Heart right ventricle (tissue), 16 donors: ENCODE measurements at regions not wholly inside any gene's neighbourhood (a gene's known extent, or its start where the extent isn't known, plus 50 kb on each side); places are given as distances from the start of the nearest gene placed in this dataset.

ENCODE experiments used
- ATAC-seq, 8 donors: fragments of 200-7000 bp; cut with Tn5 transposase; one replicate each; pipeline ENCODE4 v1.9.1; 2020; ENCODE audit warnings: mild to moderate bottlenecking in 8 of 8, moderate library complexity in 8 of 8, moderate number of reproducible peaks in 1 of 8
- DNase-seq, 2 donors: peaks; one replicate each; pipeline ENCODE4 v3.0.0-alpha.2; 2020
- H3K27ac ChIP-seq, 10 donors: fragments of 200-600 bp; sonication (generic) in 2 of 10; one replicate each; pipeline versions ENCODE4 v1.5.0 to v1.8.0; 2020 to 2022; ENCODE audit warnings: mild to moderate bottlenecking in 3 of 10
- H3K27me3 ChIP-seq, 7 donors: fragments of 200-600 bp; one replicate each; pipeline ENCODE4 v1.8.0; 2021 to 2022; ENCODE audit warnings: mild to moderate bottlenecking in 2 of 7
- H3K36me3 ChIP-seq, 9 donors: fragments of 200-600 bp; sonication (generic) in 1 of 9; one replicate each; pipeline versions ENCODE4 v1.5.0 to v1.8.0; 2020 to 2022; ENCODE audit warnings: mild to moderate bottlenecking in 2 of 9
- H3K4me1 ChIP-seq, 9 donors: fragments of 200-600 bp; sonication (generic) in 1 of 9; one replicate each; pipeline versions ENCODE4 v1.5.0 to v1.8.0; 2020 to 2022; ENCODE audit warnings: mild to moderate bottlenecking in 4 of 9
- H3K4me3 ChIP-seq, 10 donors: fragments of 200-600 bp; sonication (generic) in 2 of 10; one replicate each; pipeline versions ENCODE4 v1.5.0 to v1.8.0; 2020 to 2022; ENCODE audit warnings: mild to moderate bottlenecking in 7 of 10, moderate library complexity in 2 of 10
- H3K9me3 ChIP-seq, 11 donors: fragments of 200-600 bp in 10 of 11; sonication (generic) in 2 of 11; one replicate each; pipeline versions ENCODE4 v1.5.0 to v1.8.0; 2013 to 2022; ENCODE audit warnings: mild to moderate bottlenecking in 2 of 11, control low read depth in 1 of 11, moderate library complexity in 1 of 11
- WGBS, 2 donors: extraction: QIAGEN DNeasy Blood & Tissue Kit; methylation state at CpG; one replicate each; pipeline ENCODE4 v1.1.7; 2013; ENCODE audit warnings: inconsistent platforms in 1 of 2; 5-methylcytosine and 5-hydroxymethylcytosine counted together
- intact Hi-C, 10 donors: fragments of 100-400 bp; cut with DNase I; formaldehyde crosslinking; loops; one replicate each; pipeline versions ENCODE4 v1.11.1 to v1.14.2; 2022
- TF ChIP-seq, protein P1 (sequence below), 9 donors: fragments of 200-600 bp; sonication (generic) in 2 of 9; IDR thresholded peaks; one replicate each; pipeline versions ENCODE4 v1.5.0 to v1.8.0; 2021 to 2022; ENCODE audit warnings: antibody characterized with exemption in 9 of 9, mild to moderate bottlenecking in 5 of 9, moderate library complexity in 1 of 9
- donor health status: Arrhythmogenic right ventricular cardiomyopathy.
- donor health status: ischemic (EF 13 %, LVEDD 7.1; RV severe dilation, severe dysfunction).
- donor health status: healthy with polysubstance abuse.
- donor health status: DM: no; HTN: yes; CAD: no.
- donor health status: DM: no; HTN: no; CAD: no.
- donor health status: ischemic (EF 25% LVEDD 6.9; RV normal size, moderate dysfunction).
- donor health status: ischemic (EF 25% LVEDD 5.7; RV mildly dilated, moderate dysfunction).
- donor health status: healthy.
- donor health status: DM: yes; HTN: yes; CAD: no.
- donor health status: Ischemic cardiomyopathy.
- donor health status: ischemic (EF 35%, LVEDD 5.7; RV mildly dilated, moderate dysfunction).
- donor health status: nonischemic (EF 11% LVEDD 7.7; RV severe dilation, severe dysfunction).
- donor health status: DM: yes; HTN: yes; CAD: no.
- donor health status: PGD.
- donor health status: ischemic (EF 29% LVEDD 5.4; RV normal size, mild dysfunction).
- donor health status: nonischemic (EF 23%, LVEDD 6.1; RV moderate dilation, normal function).

DNA sequence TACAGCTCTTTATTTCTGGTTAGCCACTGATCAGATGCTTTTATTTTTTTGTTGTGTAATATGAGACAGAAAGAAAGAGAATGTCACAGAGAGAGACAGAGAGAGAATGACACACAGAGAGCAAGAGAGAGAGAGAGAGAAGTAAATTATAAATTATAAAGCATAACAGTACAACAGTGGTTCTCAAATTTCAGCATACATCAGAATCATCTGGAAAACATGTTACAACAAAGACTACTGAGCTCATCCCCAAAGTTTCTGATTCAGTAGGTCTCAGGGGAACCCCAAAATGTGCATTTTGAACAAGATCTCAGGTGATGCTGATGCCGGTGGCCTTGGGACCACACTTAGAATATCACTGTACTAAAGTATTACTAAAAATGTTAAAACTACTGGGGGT lies 245.8 kb upstream of the DIAPH2 start:
- 75 to 81% methylated on average over 1 of the region's 1 CpG for WGBS, 2 donors
- DNase-seq, result no peak
- Histone ChIP-seq H3K36me3 (no peaks in the 10 kb centered on the region), H3K27me3 (peaks cover 0 to 23% (median 0%) of the 10 kb centered on the region in 7 donors), H3K9me3 (no peaks in the 10 kb centered on the region), H3K4me3 (no peak overlapping the region), H3K4me1 (peaks cover 0 to 12% (median 0%) of the 10 kb centered on the region in 9 donors), H3K27ac (no peak overlapping the region)
- intact Hi-C loops, result no loop called here
- no peak for ATAC-seq
- TF ChIP-seq, protein P1, sequence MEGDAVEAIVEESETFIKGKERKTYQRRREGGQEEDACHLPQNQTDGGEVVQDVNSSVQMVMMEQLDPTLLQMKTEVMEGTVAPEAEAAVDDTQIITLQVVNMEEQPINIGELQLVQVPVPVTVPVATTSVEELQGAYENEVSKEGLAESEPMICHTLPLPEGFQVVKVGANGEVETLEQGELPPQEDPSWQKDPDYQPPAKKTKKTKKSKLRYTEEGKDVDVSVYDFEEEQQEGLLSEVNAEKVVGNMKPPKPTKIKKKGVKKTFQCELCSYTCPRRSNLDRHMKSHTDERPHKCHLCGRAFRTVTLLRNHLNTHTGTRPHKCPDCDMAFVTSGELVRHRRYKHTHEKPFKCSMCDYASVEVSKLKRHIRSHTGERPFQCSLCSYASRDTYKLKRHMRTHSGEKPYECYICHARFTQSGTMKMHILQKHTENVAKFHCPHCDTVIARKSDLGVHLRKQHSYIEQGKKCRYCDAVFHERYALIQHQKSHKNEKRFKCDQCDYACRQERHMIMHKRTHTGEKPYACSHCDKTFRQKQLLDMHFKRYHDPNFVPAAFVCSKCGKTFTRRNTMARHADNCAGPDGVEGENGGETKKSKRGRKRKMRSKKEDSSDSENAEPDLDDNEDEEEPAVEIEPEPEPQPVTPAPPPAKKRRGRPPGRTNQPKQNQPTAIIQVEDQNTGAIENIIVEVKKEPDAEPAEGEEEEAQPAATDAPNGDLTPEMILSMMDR (IDR thresholded peaks at IDR 0.05), result no peak

DNA sequence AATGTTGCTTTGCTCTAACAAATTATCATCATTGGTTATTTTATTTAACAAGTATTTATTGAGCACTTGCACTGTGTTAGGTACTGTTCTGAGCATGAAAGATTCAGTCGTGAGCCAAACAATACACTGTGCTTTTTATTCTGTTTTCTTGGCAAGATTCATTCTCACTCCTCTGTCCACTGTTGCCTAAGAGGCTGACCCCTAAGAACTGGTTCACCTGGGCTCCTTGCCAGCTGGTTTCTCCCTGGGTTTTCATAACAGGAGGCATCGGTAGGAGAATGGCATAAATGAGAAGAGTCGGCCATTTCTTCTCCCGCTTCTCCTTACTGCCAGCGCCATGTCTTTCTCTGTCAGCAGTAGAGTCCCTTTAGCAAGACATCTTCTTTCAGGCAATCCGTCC lies 243.7 kb upstream of the DIAPH2 start:
- WGBS, 2 donors, result 87 to 88% methylated on average over 6 of the region's 6 CpGs
- DNase-seq (no peak), ATAC-seq (no peak)
- TF ChIP-seq, protein P1 (IDR thresholded peaks at IDR 0.05), result no peak
- Histone ChIP-seq H3K4me3 (no peak overlapping the region), H3K9me3 (no peaks in the 10 kb centered on the region), H3K4me1 (peaks cover 0 to 5% (median 0%) of the 10 kb centered on the region in 9 donors), H3K27ac (no peak overlapping the region), H3K27me3 (peaks cover 0 to 38% (median 0%) of the 10 kb centered on the region in 7 donors), H3K36me3 (no peaks in the 10 kb centered on the region)
- intact Hi-C loops, result no loop called here

DNA sequence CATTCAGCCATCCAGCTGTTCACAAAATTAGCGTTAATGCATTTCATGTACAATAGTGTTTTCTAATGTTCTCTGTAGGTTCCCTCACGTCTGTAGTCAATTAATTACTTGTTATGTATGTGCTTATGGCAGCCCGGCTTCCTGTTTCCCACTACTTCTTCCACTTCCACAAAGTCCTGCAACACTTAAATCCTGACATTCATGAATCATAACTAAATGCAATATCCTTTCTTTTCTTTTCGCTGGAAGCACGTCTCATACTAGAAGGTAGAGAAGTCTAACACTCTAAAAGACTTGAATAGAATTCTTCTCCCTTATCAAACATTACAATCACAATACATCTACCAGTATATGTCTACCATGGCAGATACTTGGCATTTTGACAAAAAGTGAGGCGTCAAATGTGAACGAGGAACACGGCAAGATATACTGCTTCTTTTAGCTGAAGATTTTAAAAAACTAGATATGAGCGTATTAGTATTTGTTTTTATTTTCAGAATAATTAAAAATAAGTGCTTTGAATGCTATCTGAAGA lies 239.0 kb upstream of the DIAPH2 start:
- no peak overlapping the region for H3K4me3 ChIP-seq
- DNase-seq, result no peak
- peaks cover 0 to 43% (median 0%) of the 10 kb centered on the region in 7 donors for H3K27me3 ChIP-seq
- H3K36me3 ChIP-seq, result no peaks in the 10 kb centered on the region
- no peak for ATAC-seq
- H3K4me1 ChIP-seq, result no peaks in the 10 kb centered on the region
- no peak overlapping the region for H3K27ac ChIP-seq
- TF ChIP-seq, protein P1 (IDR thresholded peaks at IDR 0.05), result no peak
- intact Hi-C loops, result no loop called here
- no peaks in the 10 kb centered on the region for H3K9me3 ChIP-seq
- WGBS, 2 donors, result 56 to 70% methylated on average over 9 of the region's 9 CpGs

DNA sequence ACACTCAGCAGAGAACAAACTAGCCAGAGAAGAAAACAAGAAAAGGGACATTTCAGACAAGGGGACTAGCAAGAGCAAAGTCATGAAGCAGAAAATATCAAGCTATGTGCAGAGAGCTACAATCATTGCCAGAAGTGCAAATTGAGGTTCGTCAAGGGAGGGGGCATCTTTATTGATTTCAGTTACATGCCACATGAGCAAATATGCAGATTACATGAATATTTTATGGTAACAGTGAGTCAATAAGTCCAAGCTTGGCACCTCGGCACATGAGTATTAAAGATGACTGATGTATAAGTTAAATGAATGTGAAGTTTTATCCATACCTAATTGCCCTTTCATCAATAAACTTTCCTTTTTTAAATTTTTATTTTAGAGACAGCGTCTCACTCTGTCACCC lies 238.1 kb upstream of the DIAPH2 start:
- TF ChIP-seq, protein P1 (IDR thresholded peaks at IDR 0.05), result no peak
- Histone ChIP-seq H3K27ac (no peak overlapping the region), H3K36me3 (no peaks in the 10 kb centered on the region), H3K4me1 (no peaks in the 10 kb centered on the region), H3K4me3 (no peak overlapping the region), H3K27me3 (peaks cover 0 to 34% (median 0%) of the 10 kb centered on the region in 7 donors), H3K9me3 (no peaks in the 10 kb centered on the region)
- intact Hi-C loops, result no loop called here
- DNase-seq (no peak), ATAC-seq (no peak)
- WGBS, 2 donors, result 91 to 98% methylated on average over 3 of the region's 3 CpGs
